Astrocyte (in vitro differentiated cells and primary cell): ENCODE measurements at regions not wholly inside any gene's neighbourhood (a gene's known extent, or its start where the extent isn't known, plus 50 kb on each side); places are given as distances from the start of the nearest gene placed in this dataset.

Experiments
- CTCF ChIP-seq: IDR thresholded peaks from 2 replicates; pipeline ENCODE4 v1.5.1; 2011; ENCODE audit warnings: low read depth, mild to moderate bottlenecking, inconsistent platforms, low read length, moderate library complexity; ENCODE audit not compliant: insufficient read depth
- EZH2 ChIP-seq: IDR thresholded peaks from 2 replicates; pipeline ENCODE4 v1.6.1; 2012; ENCODE audit warnings: mild to moderate bottlenecking, low read length, inconsistent platforms; ENCODE audit not compliant: insufficient read depth

- TF ChIP-seq CTCF (no peak), EZH2 (no peak)
These were observed 596.0 kb downstream of the EPM2A start for GRCh38 chr6:145139140-145139850.
